KBM-7 (cell line): ENCODE measurements at regions not wholly inside any gene's neighbourhood (a gene's known extent, or its start where the extent isn't known, plus 50 kb on each side); places are given as distances from the start of the nearest gene placed in this dataset.

ENCODE experiments used
- DNase-seq: peaks from one replicate; pipeline ENCODE4 v3.0.0-alpha.2; 2015
- in situ Hi-C: fragments of 300-500 bp; cut with MboI; formaldehyde crosslinking; loops from 2 replicates; pipeline ENCODE4 v1.14.3; 2020; ENCODE audit warnings: low sequenced_read_pairs, low pct_unique_long_range_greater_than_20kb, mixed read lengths

- DNase-seq, result no peak
- in situ Hi-C loops, result no loop called here
Measured at GRCh38 chr1:209040351-209040750, 543.2 kb upstream of the CAMK1G start.

GRCh38 chr1:209041927-209042326, 541.6 kb upstream of the CAMK1G start:
- in situ Hi-C loops, result no loop called here
- DNase-seq, result no peak

GRCh38 chr1:209042413-209042812, 541.1 kb upstream of the CAMK1G start:
- in situ Hi-C loops, result no loop called here
- no peak for DNase-seq

- in situ Hi-C loops, result no loop called here
- no peak for DNase-seq
Measured at GRCh38 chr1:209045331-209046057, 538.0 kb upstream of the CAMK1G start.

GRCh38 chr1:209046058-209046417, 537.5 kb upstream of the CAMK1G start:
- DNase-seq, result no peak
- in situ Hi-C loops, result no loop called here

- in situ Hi-C loops, result no loop called here
- no peak for DNase-seq
Measured at GRCh38 chr1:209046935-209047334, 536.6 kb upstream of the CAMK1G start.

GRCh38 chr1:209048941-209049669, 534.4 kb upstream of the CAMK1G start:
- in situ Hi-C loops, result no loop called here
- no peak for DNase-seq

GRCh38 chr1:209051570-209051969, 531.9 kb upstream of the CAMK1G start:
- in situ Hi-C loops, result no loop called here
- no peak for DNase-seq

- in situ Hi-C loops, result no loop called here
- no peak for DNase-seq
Measured at GRCh38 chr1:209053587-209053986, 529.9 kb upstream of the CAMK1G start.

GRCh38 chr1:209057083-209057482, 526.4 kb upstream of the CAMK1G start:
- in situ Hi-C loops, result no loop called here
- DNase-seq, result no peak

- DNase-seq, result no peak
- in situ Hi-C loops, result no loop called here
Measured at GRCh38 chr1:209057901-209058300, 525.6 kb upstream of the CAMK1G start.

GRCh38 chr1:209059376-209059775, 524.1 kb upstream of the CAMK1G start:
- in situ Hi-C loops, result no loop called here
- DNase-seq, result no peak

- in situ Hi-C loops, result no loop called here
- no peak for DNase-seq
Measured at GRCh38 chr1:209059981-209060380, 523.5 kb upstream of the CAMK1G start.

GRCh38 chr1:209062081-209062620, 521.4 kb upstream of the CAMK1G start:
- in situ Hi-C loops, result no loop called here
- DNase-seq, result no peak

GRCh38 chr1:209062863-209063262, 520.7 kb upstream of the CAMK1G start:
- in situ Hi-C loops, result no loop called here
- no peak for DNase-seq

GRCh38 chr1:209063767-209064659, 519.5 kb upstream of the CAMK1G start:
- in situ Hi-C loops, result no loop called here
- DNase-seq, result peak; percentile 6

- in situ Hi-C loops, result no loop called here
- DNase-seq, result no peak
Measured at GRCh38 chr1:209064850-209065706, 518.4 kb upstream of the CAMK1G start.

GRCh38 chr1:209072481-209072880, 511.0 kb upstream of the CAMK1G start:
- in situ Hi-C loops, result no loop called here
- no peak for DNase-seq

GRCh38 chr1:209073879-209074278, 509.6 kb upstream of the CAMK1G start:
- in situ Hi-C loops, result no loop called here
- DNase-seq, result no peak
